Skeletal muscle tissue (tissue), 3 donors: ENCODE measurements at regions not wholly inside any gene's neighbourhood (a gene's known extent, or its start where the extent isn't known, plus 50 kb on each side); places are given as distances from the start of the nearest gene placed in this dataset.
A peak's percentile ranks its signal among the peaks of the same experiment; 100 is the strongest.
"Not testable (repeated sequence)": the region's sequence is repeated elsewhere in the genome, so short reads cannot be mapped to it uniquely, and the experiment has no call there.

Experiments
- H3K27ac ChIP-seq: one replicate; pipeline ENCODE4 v1.7.0; 2013; ENCODE audit warnings: mild to moderate bottlenecking, low read depth, low read length, inconsistent platforms
- H3K27me3 ChIP-seq, 3 donors: one replicate each; pipeline ENCODE4 v1.7.0; 2013; ENCODE audit warnings: low read length in 3 of 3; ENCODE audit not compliant: control insufficient read depth in 3 of 3, insufficient read depth in 3 of 3
- H3K36me3 ChIP-seq, 3 donors: one replicate each; pipeline ENCODE4 v1.7.0; 2013; ENCODE audit warnings: low read length in 3 of 3; ENCODE audit not compliant: control insufficient read depth in 3 of 3, insufficient read depth in 3 of 3
- H3K4me1 ChIP-seq, 3 donors: one replicate each; pipeline ENCODE4 v1.7.0; 2013; ENCODE audit warnings: low read length in 3 of 3, mild to moderate bottlenecking in 3 of 3; ENCODE audit not compliant: control insufficient read depth in 3 of 3, insufficient read depth in 3 of 3
- H3K4me3 ChIP-seq, 3 donors: one replicate each; pipeline ENCODE4 v1.7.0; 2013; ENCODE audit warnings: low read length in 3 of 3
- H3K9ac ChIP-seq, 3 donors: one replicate each; pipeline ENCODE4 v1.7.0; 2013; ENCODE audit warnings: low read length in 3 of 3, mild to moderate bottlenecking in 3 of 3, moderate library complexity in 2 of 3, low read depth in 1 of 3
- H3K9me3 ChIP-seq, 3 donors: one replicate each; pipeline ENCODE4 v1.7.0; 2013; ENCODE audit warnings: low read length in 3 of 3; ENCODE audit not compliant: control insufficient read depth in 3 of 3
- donor health status: Osteomylitis.

- no peaks in the 10 kb centered on the region for H3K27me3 ChIP-seq
- H3K9ac ChIP-seq: peak overlapping the region; percentile 93 to 96 (median 95)
- H3K4me1 ChIP-seq: peaks cover 7 to 18% (median 14%) of the 10 kb centered on the region in 3 donors
- H3K36me3 ChIP-seq: peaks cover 0 to 2% (median 2%) of the 10 kb centered on the region in 3 donors
- H3K27ac ChIP-seq: peak overlapping the region; percentile 94
- peak overlapping the region; percentile 89 to 92 (median 91) for H3K4me3 ChIP-seq
- H3K9me3 ChIP-seq: no peaks in the 10 kb centered on the region
Measured at GRCh38 chr7:67301667-67302066, 305.0 kb downstream of the TYW1 start.

DNA sequence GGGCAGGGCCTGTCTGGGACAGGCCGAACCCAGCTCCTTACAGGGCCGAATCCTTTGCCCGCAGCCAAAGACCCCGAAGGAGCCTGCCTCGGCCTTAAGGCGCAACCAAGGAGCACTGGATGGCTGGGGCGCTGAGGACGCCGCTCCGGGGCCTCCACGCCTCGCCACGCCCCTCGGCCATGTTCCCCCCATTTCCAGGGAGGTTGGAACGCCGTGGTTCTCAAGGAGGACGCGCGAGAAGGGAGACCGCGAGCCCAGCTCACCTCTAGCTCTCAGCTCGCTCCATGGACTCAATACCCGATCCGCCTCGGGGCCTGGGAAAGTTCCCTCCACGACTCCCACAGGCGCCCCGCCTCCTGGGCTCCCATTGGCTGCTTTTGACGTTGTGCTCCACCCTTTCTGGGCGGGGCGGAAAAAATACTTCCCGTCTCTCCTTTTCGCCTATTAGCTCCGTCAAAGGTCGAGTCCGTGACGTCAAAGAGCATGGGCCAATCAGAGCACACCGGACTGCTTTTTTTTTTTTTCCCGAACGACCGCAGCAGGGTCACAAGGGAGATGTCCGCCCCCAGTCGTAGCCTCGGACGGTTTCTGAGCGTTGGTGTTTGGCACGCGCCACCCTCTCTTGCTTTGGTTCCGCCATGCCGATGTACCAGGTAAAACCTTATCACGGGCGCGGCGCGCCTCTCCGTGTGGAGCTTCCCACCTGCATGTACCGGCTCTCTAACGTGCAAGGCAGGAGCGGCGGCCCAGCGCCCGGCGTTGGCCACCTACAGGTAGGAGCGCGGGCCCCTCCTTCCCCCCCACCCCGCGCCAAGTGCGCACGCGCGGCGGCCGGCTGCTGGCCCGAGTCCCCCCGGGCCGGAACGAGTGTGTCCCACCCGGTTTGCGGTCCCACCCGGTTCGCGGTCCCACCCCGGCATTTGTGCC is 305.7 kb downstream of the TYW1 start:
- Histone ChIP-seq H3K27ac (peak overlapping the region; percentile 94), H3K9me3 (no peaks in the 10 kb centered on the region), H3K9ac (peak overlapping the region; percentile 93 to 96 (median 95)), H3K36me3 (peaks cover 0 to 2% (median 2%) of the 10 kb centered on the region in 3 donors), H3K4me1 (peaks cover 7 to 18% (median 14%) of the 10 kb centered on the region in 3 donors), H3K27me3 (no peaks in the 10 kb centered on the region), H3K4me3 (peak overlapping the region; percentile 89 to 96 (median 91))

DNA sequence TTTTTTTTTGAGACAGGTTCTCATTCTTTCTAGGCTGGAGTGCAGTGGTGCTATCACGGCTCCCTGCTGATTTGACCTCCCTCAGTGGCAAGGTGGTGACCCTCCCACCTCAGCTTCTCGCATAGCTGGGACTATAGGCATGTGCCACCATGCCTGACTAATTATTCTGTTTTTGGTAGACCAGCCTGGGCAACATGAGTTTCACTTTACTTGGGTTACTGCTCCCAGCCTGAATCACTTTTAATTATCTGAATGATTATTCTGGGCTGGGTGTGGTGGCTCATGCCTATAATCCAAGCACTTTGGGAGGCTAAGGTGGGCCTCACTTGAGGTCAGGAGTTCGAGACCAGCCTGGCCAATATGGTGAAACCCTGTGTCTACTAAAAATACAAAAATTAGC is 308.2 kb downstream of the TYW1 start:
- H3K27ac ChIP-seq: not testable (repeated sequence)

DNA sequence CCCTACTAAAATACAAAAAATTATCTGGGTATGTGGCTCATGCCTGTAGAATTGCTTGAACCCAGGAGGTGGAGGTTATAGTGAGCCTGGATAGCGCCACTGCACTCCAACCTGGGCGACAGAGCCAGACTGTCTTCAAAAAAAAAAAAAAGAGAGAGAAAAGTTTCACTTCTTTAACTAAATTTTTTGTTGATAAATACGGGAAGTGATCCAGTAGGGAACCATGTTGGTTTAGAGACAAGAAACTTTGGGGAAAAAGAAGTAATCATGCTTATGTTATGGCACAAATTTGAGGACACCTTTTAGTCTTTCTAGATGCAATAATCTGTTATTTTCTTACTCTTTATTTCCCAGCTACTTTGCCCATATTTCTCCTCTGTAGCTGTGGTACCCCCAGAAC is 309.7 kb downstream of the TYW1 start:
- Histone ChIP-seq H3K4me1 (peaks cover 15 to 30% (median 29%) of the 10 kb centered on the region in 3 donors), H3K9me3 (no peaks in the 10 kb centered on the region), H3K27me3 (no peaks in the 10 kb centered on the region), H3K9ac (no peak overlapping the region), H3K27ac (no peak overlapping the region), H3K36me3 (peaks cover 10 to 33% (median 20%) of the 10 kb centered on the region in 3 donors), H3K4me3 (no peak overlapping the region)

More for the DNA sequence above, 308.2 kb downstream of the TYW1 start:
- not testable (repeated sequence) for H3K27me3 ChIP-seq, H3K9ac ChIP-seq, H3K4me3 ChIP-seq, H3K9me3 ChIP-seq
- H3K4me1 ChIP-seq: peaks cover 10 to 25% (median 19%) of the 10 kb centered on the region in 3 donors
- H3K36me3 ChIP-seq: peaks cover 9 to 20% (median 19%) of the 10 kb centered on the region in 3 donors

DNA sequence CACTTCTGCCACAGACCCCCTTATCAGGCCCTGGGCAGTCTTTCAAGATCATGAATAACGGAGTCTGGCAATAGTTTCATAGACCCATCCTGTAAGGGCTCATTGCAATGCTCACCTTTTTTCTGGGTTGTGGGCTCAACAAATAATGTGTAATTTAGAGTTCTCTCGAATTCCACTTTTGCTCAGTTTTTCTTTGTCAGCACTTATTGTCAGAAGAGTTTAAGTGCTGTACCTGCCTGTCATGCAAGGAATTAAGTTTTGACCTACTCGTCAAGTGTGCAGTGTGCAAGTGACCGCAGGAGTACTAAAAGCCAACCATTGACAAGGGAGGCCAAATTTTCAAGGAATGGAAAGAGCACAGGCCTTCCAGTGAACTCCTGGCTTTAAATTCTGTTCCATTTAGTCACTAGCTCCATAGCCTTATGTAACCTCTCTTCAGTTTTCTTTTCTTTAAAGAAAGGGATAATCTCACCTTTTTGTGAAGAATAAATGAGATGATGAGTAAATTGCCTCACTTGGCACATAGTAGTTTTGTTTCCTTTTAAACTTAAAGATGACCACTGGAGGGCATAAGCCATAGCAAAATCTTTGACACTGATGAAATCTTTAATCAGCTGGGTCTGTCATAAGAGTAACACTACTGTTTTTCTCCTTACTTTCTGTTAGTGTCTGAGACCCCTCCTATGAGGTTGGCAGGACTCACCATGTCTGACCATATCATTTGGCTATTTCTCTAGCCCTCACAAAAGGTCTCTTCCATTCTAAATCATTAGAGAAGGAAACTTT is 313.3 kb downstream of the TYW1 start:
- H3K4me1 ChIP-seq: peaks cover 8 to 26% (median 20%) of the 10 kb centered on the region in 3 donors
- H3K9ac ChIP-seq: peak overlapping the region in 1 of 3 donors; percentile 11
- peaks cover 17 to 52% (median 50%) of the 10 kb centered on the region in 3 donors for H3K36me3 ChIP-seq
- no peaks in the 10 kb centered on the region for H3K27me3 ChIP-seq
- H3K27ac ChIP-seq: peak overlapping the region; percentile 7
- no peaks in the 10 kb centered on the region for H3K9me3 ChIP-seq
- no peak overlapping the region for H3K4me3 ChIP-seq

GRCh38 chr7:67311901-67312300 is 315.3 kb downstream of the TYW1 start:
- no peak overlapping the region for H3K4me3 ChIP-seq
- no peak overlapping the region for H3K9ac ChIP-seq
- no peak overlapping the region for H3K27ac ChIP-seq
- peaks cover 19 to 62% (median 58%) of the 10 kb centered on the region in 3 donors for H3K36me3 ChIP-seq
- H3K27me3 ChIP-seq: no peaks in the 10 kb centered on the region
- peaks cover 8 to 22% (median 20%) of the 10 kb centered on the region in 3 donors for H3K4me1 ChIP-seq
- no peaks in the 10 kb centered on the region for H3K9me3 ChIP-seq

- H3K36me3 ChIP-seq: peaks cover 18 to 62% (median 54%) of the 10 kb centered on the region in 3 donors
- H3K27ac ChIP-seq: no peak overlapping the region
- H3K4me1 ChIP-seq: peaks cover 8 to 20% (median 19%) of the 10 kb centered on the region in 3 donors
- H3K9me3 ChIP-seq: no peaks in the 10 kb centered on the region
- H3K4me3 ChIP-seq: no peak overlapping the region
- H3K9ac ChIP-seq: no peak overlapping the region
- no peaks in the 10 kb centered on the region for H3K27me3 ChIP-seq
Measured at GRCh38 chr7:67313213-67313612, 316.6 kb downstream of the TYW1 start.

- peaks cover 11 to 32% (median 26%) of the 10 kb centered on the region in 3 donors for H3K36me3 ChIP-seq
- not testable (repeated sequence) for H3K9ac ChIP-seq, H3K27me3 ChIP-seq, H3K9me3 ChIP-seq, H3K4me3 ChIP-seq, H3K27ac ChIP-seq, H3K4me1 ChIP-seq
Measured at GRCh38 chr7:67316902-67317301, 320.3 kb downstream of the TYW1 start.

DNA sequence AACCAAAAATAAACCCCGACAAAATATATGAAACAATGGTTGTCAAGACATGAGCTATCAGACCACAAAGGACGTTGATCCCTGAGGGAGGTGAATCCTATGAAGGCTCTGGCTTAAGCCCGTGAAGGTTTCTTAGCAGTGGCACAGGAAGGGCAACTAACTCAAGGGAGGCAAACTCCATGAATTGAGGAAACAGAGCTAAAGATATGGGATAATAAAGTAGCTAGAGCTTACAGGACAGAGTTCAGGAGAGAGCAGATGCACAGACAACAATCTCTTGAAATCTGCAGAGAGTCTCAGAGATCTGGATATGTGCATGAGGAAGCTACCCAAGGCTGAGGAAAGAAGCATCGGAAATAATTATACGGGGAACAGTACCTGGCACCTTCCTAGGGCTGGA is 331.6 kb downstream of the TYW1 start:
- not testable (repeated sequence) for H3K9me3 ChIP-seq, H3K36me3 ChIP-seq, H3K4me1 ChIP-seq, H3K27ac ChIP-seq, H3K4me3 ChIP-seq, H3K27me3 ChIP-seq
- peak overlapping the region in 1 of 3 donors; percentile 40 for H3K9ac ChIP-seq
